Left hindlimb (tissue), 1 donor: ENCODE measurements at regions not wholly inside any gene's neighbourhood (a gene's known extent, or its start where the extent isn't known, plus 50 kb on each side); places are given as distances from the start of the nearest gene placed in this dataset.
"Not testable (repeated sequence)": the region's sequence is repeated elsewhere in the genome, so short reads cannot be mapped to it uniquely, and the experiment has no call there.

ENCODE experiments used
- DNase-seq: peaks from one replicate; pipeline ENCODE4 v3.0.0-alpha.2; 2018

GRCh38 chr5:2375757-2376250, 375.7 kb downstream of the IRX2 start:
- no peak for DNase-seq

DNA sequence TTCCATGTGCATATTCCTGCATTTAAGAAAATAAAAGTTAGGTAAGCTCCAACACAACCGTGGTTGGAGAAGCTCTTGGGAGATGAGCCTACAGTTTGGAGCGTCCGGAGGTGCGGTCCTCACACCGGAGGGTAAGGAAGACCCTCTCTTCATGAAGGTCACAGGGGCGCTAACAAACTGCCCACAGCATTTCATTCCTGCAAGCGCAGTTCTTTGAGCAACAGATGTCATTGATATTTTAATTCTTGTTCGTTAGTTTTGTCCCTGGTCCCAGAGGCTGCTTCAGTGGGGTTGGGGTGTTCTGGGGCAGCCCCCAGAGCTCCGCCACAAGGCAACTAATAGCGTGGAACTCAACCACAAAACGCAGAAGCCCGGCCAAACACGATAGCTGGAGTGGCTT, 376.2 kb downstream of the IRX2 start:
- DNase-seq = no peak

DNA sequence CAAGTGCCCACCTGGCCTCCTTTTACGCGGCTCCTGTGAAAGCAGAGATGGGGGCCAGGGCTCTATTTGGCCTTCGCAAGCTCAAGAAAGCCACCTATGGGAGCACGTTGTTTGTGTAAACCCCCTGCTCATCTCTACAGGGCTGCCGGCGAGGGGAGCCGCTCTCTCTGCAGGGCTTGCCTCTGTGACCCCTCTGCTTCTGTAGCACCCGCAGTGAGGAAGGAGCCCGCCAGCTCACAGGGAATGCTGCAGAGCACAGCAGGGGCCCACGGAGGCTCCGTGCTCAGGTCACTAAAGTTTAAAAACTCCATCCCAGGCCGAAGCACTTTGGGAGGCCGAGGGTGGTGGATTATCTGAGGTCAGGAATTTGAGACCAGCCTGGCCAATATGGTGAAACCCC, 376.8 kb downstream of the IRX2 start:
- no peak for DNase-seq

DNA sequence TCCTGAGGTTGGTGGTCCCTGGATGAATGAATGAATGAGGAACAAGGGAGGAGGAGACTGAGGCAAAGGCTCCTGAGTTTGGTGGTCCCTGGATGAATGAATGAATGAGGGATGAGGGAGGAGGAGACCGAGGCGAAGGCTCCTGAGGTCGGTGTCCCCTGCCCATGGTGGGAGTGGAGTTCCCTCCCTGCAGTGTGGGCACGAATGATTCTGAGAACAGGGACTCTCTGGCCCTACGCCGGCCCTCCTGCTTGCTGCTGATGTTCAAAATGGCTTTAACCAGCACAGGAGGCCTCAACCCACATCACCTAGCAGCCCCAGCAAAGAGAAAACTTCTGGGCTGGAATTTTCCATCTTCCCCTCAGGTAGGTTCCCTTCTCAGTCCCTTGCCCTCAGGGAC, 377.8 kb downstream of the IRX2 start:
- no peak for DNase-seq

DNA sequence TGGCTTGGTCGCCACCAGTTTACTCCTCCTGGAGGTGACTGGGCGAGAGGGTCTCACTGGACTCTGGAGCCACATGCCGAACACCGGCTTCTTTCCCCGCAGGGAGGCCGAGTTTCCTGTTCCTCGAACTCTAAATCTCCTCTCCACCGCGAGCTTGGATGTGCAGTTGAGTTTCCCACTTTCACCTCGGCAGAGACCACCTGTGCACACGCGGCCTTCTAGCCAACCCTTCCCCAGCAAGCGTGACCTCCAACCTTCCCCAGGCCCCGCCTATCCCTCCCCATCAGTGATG, 380.1 kb downstream of the IRX2 start:
- DNase-seq = no peak

DNA sequence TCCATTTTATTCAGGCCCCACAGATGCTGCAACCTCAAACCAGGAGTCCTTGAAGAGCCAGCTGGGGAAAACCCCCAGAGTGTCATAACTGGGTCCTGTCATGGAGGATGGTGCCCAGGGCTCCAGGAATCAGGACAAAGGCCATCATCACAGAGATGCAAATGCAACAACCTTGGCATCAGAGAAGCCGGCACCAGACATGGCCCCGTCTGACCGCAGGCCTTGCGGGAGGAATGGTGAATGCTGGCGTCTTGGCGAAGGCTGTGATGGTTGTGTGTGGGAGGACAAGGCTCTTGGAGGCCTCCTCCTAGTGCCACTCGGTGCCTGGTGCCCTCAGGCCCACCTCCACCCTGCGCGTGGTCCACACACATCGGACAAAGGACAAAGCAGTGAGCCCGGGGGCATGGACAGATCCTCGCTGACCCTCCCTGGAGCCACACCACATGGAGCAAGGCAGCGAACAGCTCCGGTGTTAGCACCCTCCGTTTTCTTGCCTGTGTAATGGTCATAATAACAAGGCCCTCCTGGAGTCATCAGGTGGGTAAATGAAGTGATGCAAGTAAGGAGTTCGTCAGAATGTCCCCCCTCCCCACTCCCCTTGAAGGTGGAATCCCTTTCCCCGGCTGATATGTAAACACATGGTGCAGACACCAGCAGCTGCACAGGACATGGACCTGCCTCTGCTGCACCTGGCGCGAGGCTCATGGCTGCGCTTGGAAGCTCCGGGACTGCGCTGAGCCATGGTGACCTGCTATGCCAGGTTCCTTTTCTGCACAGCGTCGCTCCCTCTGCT, 380.7 kb downstream of the IRX2 start:
- DNase-seq = no peak

GRCh38 chr5:2369178-2369577, 382.3 kb downstream of the IRX2 start:
- DNase-seq = no peak

DNA sequence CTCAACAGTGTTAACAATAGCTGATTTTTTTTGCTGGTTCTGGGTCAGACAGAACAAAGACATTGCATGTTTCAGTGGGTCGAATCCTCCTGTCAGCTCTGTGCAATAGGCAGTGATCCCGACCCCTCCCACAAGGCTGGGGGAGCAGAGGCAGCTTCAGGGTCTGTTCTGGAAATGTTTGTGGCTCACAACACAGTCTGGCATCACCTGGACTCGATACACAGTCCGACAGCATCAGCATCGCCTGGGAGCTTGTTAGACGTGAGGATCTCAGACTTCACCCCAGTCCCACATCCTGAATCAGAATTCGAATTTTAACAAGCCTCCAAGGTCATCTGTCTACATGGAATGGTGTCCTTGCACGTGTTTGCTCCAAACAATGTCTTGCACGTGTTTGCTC, 384.7 kb downstream of the IRX2 start:
- no peak for DNase-seq

DNA sequence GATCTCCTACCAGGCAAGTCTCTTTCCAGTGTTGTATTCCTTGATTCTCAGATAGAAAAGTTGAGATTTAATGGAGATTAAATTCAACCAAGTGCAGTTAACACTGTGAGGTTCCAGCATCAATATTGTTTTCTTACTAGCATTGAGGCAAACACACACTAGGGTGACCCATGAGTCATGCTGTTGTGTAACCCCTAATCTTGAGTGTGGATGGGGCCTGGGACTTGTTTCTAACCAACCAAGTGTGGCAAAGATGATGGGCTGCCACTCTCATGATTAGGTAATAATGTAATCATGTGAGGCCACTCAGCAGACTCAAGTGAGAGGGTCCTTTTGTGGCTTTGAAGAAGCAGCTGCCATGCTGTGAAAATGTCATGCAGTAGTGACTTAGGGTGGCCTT, 394.2 kb downstream of the IRX2 start:
- DNase-seq = no peak

DNA sequence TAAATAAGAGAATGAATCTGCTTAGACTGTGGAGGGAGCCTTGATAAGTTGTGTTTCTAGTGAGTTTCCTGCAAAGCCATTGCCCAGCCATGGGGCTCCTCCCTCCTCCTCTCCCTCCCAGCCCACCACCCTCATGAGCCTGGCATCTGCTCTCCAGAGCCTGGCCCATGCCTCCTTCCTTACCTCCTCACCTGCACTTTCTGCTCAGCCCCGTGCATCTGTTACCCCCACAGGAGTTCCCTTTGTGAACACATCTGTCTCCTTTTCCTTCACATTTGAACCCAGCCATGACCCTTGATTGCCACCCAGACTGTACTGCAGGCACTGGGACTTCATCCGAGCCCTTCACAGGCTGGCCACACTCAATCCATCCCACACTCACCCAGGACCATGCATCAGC, 395.6 kb downstream of the IRX2 start:
- no peak for DNase-seq

DNA sequence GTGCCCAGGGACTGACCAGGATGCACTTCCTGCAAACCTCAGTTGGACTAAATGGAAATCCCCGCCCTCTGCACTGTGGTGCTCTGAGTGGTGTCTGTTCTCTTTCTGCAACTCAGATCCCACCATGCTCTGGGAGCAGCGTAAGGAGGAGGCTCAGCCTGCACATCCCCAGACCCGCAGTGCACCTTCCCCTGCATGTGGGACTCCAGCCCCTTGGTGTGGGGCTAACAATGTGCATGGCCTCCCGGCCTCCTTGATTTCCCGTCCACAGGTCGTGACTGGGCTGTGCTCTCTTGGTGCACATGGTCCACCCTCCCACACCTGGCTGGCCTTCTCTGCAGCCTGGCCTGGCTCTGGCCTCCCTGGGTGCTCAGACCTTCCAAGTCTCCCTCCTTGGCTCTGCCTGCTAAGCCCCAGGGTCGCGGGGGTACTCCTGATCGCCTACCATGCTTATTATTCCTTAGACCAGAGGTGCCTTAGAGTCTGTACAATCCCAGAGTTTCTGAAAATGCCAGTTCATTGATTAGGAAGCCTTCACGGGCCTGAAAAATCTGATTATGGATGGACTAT, 397.5 kb downstream of the IRX2 start:
- DNase-seq = no peak

DNA sequence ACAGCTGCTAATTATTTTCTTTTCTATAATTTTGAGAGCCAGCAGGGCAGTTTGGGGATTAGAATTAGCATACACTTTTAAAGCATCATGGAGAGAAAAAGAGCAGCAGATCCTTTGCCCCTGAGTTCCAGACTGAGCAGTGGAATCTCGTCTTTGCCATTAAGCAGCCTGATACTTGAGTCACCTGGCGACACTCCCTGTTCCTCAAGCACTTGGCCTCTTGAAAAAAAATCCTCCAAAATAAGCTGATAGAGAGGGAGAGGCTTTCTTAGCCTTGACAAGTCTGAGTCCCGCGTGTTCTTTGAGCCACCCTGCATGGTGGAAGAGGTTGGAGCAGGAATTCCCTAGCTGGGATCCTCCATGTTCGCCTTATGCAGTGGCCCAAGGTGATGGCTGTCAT, 398.3 kb downstream of the IRX2 start:
- no peak for DNase-seq

DNA sequence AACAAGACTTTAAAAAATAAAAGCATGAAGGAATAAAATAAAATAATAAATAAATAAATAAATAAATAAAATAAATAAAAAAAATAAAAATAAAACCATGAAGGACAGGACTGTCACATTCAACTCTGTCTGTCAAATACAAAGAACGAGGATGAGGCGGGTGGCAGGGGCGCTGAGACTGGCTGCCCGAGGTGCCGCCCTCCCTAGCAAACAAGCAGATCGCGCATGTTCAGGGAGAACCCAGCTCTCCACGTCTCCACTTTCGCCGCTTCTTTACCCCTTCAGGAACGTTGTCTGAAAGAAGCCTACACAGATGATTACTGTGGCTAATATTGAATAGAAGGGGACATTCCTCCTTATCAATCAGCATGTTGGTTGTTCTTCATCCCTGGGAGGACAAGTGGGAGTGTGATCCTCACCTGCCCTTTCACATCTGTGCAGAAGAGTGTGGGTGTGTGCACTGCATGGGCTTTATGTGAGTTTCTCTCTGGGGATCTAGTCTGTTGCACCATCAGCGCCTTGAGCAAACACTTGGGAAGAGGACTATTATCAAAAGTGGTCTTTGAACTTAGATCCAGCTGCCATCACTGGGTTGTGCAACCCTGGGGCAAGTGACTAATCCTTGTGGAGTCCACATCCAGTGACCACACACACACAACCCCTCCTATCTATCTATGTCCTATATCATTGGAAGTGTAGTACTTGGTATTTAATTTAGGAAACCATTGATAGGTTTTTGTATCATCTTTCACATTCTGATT, 399.2 kb downstream of the IRX2 start:
- no peak for DNase-seq

DNA sequence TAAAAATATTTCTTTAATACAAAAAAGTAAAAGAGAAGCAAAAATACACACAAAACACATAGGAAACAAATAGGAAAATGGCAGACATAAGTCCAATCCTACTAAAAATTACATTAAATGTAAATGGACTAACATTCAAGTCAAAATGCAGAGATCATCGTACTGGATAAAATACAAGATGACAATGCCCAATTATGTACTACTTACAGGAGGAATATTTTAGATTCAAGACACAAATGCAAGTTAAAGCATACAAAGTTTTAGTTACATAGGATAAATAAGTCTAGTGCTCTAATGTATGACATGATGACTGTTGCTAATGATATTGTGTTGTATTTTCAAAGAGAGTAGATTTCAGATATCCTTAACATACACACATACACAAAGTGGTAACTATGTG, 401.7 kb downstream of the IRX2 start:
- DNase-seq = not testable (repeated sequence)

DNA sequence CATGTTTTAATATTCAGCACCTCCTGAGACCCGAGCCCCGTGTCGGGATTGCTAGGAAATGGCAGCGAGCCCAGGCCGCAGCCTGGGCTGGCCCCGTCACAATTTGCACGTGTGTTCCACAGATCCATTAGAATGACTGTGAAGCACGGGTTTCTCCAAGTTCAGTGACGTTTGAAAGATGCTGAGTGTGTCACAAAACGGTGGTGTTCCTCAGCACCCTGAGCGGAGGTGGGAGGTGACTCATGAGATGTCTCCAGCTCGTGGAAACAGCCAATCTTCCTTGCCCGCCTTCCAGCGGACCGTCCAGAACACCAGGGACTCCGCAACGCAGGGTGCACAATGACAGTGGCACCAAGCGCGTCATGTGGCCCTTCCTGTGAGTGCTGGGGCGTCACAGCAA, 412.8 kb downstream of the IRX2 start:
- no peak for DNase-seq

DNA sequence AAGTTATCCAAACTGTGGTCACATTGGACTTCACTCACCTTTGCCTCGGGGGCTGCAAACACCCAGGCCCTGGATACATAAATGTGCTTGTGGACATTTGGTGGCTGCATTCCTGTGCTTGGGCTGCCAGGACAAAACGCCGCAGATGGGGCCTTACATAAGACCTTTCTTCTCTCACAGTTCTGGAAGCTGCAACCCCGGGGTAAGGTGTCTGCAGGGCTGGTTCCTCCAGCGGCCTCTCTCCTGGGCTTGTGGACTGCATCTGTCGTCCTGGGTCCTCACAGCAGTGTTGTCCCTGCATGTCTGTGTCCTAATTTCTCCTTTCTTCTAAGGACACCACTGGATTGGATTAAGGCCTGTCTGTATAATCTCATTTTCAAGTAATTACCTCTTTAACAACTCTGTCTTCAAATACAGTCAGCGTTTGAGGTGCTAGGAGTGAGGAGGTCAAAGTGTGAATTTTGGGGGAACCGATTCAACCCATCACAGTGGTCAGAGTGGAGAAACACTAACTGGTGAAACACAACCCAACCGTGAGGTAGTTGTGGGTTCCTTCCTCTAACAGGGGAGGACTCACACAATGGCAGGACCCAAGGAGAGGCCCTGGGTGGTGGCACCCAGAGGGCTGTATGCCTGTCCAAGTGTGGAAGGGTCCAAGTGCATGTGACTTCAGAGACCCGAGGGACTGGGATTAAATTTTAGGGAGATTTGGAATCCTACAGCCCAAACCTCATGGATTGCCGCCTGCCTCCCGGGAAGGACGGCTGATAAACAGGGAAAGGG, 415.6 kb downstream of the IRX2 start:
- no peak for DNase-seq

DNA sequence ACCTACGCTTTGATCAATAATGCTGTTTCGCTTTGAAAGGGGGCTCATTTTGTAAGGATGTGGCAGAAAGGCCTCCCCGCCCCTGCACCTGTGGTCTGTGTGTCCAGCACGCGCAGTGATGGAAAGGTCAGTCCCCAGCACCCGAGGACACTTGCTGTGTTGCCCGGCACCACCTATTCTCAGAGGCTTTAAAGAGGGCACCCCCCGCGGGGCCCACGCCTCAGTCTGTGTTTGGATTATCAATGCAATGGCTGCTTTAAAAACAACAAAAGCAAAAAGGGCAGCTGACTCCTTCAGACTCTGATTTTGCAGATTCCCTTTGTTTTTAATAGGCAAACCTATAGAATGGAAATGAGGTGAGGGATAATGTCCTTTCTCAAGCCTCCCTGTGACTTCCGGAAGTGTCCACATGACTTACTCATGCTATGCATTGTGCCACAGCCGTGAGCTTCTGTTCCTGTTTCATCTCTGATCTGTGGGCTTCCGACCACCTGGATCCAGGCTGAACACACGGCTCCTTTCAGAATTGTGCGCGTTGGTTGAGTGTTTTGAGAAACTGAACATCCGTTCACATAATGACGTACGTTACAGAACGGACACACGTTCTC, 416.2 kb downstream of the IRX2 start:
- DNase-seq = no peak

DNA sequence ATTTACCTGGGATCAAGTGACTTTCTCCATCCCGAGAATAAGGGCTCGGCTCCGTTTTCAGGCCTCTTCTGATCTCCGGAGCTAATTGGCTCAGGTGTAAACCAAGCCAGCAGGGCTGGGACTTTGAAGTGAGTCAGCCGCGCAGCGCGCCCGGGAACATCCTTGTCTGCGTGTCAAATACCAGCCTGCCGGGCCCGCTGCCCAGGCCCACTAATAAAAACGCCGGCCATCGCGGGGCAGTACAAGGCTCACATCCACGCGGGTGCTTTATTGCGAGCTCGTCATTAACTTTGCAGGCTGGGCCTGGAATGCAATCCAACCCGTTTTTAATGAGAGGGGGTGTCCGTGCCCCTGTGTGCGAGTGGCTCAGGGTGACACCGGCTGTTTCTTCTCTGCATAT, 416.8 kb downstream of the IRX2 start:
- no peak for DNase-seq

DNA sequence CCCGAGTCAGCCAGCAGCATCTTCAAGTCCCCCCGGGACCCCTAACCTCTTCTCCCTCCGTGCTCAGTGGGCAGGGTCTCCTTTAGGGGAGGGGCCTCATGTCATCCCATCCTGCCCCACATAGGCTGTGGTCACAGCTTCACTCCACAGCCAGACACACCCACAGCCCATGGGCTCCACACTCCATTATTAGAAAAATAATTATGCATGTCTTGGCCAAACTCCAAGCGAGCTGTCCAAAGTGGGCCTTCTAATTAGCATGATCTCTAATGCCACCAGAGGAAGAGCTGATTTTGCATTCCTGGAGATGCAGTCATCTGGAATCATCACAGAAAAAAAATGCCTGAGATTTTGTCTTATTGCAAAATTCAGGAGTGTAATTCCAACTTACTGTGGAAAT, 418.2 kb downstream of the IRX2 start:
- no peak for DNase-seq

DNA sequence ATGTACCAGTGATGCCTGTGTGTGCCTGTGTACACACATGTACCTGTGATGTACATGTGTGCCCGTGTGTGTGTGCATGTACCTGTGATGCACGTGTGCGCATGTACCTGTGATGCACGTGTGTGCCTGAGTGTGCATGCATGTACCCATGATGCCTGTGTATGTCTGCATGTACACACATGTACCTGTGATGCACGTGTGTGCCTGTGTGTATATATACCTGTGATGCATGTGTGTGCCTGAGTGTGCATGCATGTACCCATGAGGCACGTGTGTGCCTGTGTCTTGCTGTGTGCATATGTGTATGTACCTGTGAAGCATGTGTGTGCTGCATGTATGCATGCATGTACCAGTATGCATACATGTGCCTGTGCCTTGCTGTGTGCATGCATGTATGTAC, 419.0 kb downstream of the IRX2 start:
- no peak for DNase-seq

DNA sequence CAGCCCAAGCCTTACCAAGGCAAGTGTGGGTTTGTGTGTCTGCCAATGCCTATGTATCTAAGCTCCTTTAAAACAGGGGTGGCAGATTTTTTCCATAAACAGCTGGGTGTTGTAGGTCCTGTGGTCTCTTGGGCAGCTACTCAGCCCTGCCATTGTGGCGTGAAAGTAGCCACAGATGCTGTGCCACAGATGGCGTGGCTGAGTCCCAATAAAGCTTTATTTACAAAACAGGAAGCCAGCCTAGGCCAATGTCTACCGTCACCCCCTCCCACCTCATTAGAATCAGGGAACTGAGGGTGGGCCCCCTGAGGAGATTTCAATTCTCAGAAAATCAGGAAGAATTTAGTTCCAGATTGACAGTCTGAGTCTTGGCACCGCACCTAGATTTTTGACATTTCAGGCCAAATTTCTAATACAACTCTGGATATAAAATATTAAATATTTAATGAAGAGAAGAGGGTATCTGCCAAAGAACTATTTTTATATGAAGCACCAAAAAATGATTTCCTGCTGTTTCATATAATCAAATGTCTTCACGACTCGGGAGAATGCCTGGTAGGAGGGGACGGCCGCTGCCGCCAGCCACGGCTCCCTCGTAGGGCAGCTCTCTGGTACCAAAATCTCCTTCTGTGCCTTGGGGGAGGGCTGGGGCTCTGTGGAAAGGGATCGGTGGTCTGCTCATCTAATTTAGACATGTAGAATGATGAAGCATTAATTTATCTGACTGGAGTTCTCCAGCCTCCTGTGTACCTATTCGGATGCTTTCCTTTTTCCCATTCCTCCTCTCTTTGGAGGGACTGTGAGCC, 420.9 kb downstream of the IRX2 start:
- no peak for DNase-seq

DNA sequence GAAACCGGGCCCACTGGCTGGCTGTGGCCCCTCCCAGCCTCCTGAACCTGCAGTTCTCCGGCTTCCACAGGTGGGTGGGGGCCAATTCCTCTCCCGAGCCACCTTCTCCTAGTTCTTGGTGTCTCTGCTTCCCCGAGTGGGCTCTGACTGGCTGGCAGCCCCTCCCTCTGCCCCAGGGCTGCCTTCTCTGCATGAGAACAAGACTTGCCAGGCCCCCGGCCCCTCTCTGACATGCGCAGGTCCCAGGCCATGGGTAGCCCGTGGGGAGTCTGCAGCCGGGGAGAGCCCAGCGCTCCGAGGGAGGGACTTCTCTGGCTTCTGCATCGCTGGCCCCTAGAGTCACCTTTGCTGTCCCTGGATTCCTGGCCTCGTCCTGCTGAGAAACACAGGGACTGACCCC, 421.7 kb downstream of the IRX2 start:
- DNase-seq = no peak
